Psoas muscle (tissue), 7 donors: ENCODE measurements at regions not wholly inside any gene's neighbourhood (a gene's known extent, or its start where the extent isn't known, plus 50 kb on each side); places are given as distances from the start of the nearest gene placed in this dataset.

Experiments
- ATAC-seq, 4 donors: fragments of 200-7000 bp; cut with Tn5 transposase; one replicate each; pipeline ENCODE4 v1.9.1; 2020; ENCODE audit warnings: moderate library complexity in 3 of 4, mild to moderate bottlenecking in 2 of 4
- DNase-seq, 2 donors: peaks; one replicate each; pipeline ENCODE4 v3.0.0-alpha.2; 2020
- H3K27ac ChIP-seq: fragments of 200-600 bp; one replicate; pipeline ENCODE4 v1.8.0; 2022
- H3K27me3 ChIP-seq, 3 donors: fragments of 200-600 bp in 1 of 3; one replicate each; pipeline versions ENCODE4 v1.6.1 to v1.8.0; 2013 to 2022; ENCODE audit warnings: low read length in 2 of 3, mild to moderate bottlenecking in 2 of 3, moderate library complexity in 1 of 3; ENCODE audit not compliant: insufficient read depth in 3 of 3
- H3K36me3 ChIP-seq, 2 donors: fragments of 200-600 bp in 1 of 2; one replicate each; pipeline versions ENCODE4 v1.6.1 to v1.8.0; 2013 to 2022; ENCODE audit warnings: low read depth in 1 of 2, mild to moderate bottlenecking in 1 of 2, moderate library complexity in 1 of 2; ENCODE audit not compliant: insufficient read depth in 1 of 2
- H3K4me1 ChIP-seq: fragments of 200-600 bp; one replicate; pipeline ENCODE4 v1.8.0; 2022
- H3K4me3 ChIP-seq: fragments of 200-600 bp; one replicate; pipeline ENCODE4 v1.8.0; 2022; ENCODE audit warnings: mild to moderate bottlenecking
- H3K9me3 ChIP-seq: fragments of 200-600 bp; one replicate; pipeline ENCODE4 v1.8.0; 2022
- WGBS, 3 donors: extraction: QIAGEN DNeasy Blood & Tissue Kit; methylation state at CpG; one replicate each; pipeline versions ENCODE4 v1.1.6 to v1.1.7; 2013; 5-methylcytosine and 5-hydroxymethylcytosine counted together
- intact Hi-C, 2 donors: fragments of 100-400 bp; cut with DNase I; formaldehyde crosslinking; loops; one replicate each; pipeline versions ENCODE4 v1.11.0 to v1.14.2; 2022
- TF ChIP-seq, protein P1 (sequence below): fragments of 200-600 bp; IDR thresholded peaks from one replicate; pipeline ENCODE4 v1.8.0; 2022; ENCODE audit warnings: antibody characterized with exemption
- donor health status: healthy with polysubstance abuse.
- donor health status: DM: no; HTN: no; CAD: no; lungs with moderate emphysema.
- donor health status: Bipolar disorder and iron deficiency.
- donor health status: healthy.
- donor health status: DM: yes; HTN: yes; CAD: no.
- donor health status: DM: no; HTN: no; CAD: no.
- donor health status: DM: yes; HTN: yes; CAD: no.

GRCh38 chr18:76557026-76557575 lies 62.1 kb upstream of the ZNF516 start:
- Histone ChIP-seq H3K4me3 (no peak overlapping the region), H3K27ac (no peak overlapping the region), H3K4me1 (no peaks in the 10 kb centered on the region), H3K36me3 (no peaks in the 10 kb centered on the region), H3K27me3 (no peaks in the 10 kb centered on the region), H3K9me3 (no peaks in the 10 kb centered on the region)
- no peak for ATAC-seq
- DNase-seq: no peak
- 68 to 89% (median 78%) methylated on average over 10 of the region's 10 CpGs for WGBS, 3 donors
- TF ChIP-seq, protein P1, sequence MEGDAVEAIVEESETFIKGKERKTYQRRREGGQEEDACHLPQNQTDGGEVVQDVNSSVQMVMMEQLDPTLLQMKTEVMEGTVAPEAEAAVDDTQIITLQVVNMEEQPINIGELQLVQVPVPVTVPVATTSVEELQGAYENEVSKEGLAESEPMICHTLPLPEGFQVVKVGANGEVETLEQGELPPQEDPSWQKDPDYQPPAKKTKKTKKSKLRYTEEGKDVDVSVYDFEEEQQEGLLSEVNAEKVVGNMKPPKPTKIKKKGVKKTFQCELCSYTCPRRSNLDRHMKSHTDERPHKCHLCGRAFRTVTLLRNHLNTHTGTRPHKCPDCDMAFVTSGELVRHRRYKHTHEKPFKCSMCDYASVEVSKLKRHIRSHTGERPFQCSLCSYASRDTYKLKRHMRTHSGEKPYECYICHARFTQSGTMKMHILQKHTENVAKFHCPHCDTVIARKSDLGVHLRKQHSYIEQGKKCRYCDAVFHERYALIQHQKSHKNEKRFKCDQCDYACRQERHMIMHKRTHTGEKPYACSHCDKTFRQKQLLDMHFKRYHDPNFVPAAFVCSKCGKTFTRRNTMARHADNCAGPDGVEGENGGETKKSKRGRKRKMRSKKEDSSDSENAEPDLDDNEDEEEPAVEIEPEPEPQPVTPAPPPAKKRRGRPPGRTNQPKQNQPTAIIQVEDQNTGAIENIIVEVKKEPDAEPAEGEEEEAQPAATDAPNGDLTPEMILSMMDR: no peak
- intact Hi-C loops: no loop called here

DNA sequence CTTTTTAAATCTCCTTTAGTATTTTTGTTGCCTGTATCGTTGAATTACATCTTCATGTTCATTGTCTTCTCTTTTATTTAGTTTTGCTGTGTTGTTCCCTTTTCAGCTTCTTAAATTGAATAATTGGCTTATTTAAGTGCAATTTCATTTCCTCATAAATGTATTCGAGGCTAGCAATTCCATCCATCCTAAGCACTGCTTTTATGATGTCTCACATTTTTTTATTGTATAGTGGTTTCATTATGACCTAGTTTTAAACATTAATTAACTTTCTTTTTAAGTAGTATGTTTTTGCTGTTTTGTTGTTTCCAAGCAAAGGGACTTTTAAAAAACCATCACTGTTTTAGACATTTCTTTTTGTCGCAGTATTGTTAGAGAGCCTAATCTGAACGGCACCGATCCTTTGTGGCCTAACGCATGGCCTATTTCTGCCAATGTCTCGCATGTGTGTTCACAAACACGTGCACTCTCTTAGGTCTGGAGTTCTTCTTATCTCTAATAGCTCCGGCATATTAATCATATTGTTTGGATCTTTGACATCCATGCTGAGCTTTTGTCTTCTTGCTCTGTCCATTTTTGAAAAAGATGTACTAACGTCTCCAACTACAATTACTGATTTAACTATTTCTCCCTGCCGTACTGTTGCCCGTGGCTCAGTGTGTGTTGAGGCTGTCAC lies 59.6 kb upstream of the ZNF516 start:
- WGBS, 3 donors: 84 to 87% (median 85%) methylated on average over 12 of the region's 12 CpGs
- H3K4me1 ChIP-seq: no peaks in the 10 kb centered on the region
- H3K4me3 ChIP-seq: no peak overlapping the region
- intact Hi-C loops: no loop called here
- no peaks in the 10 kb centered on the region for H3K27me3 ChIP-seq
- DNase-seq (no peak), ATAC-seq (no peak)
- no peak overlapping the region for H3K27ac ChIP-seq
- TF ChIP-seq, protein P1: no peak
- no peaks in the 10 kb centered on the region for H3K9me3 ChIP-seq
- no peaks in the 10 kb centered on the region for H3K36me3 ChIP-seq

DNA sequence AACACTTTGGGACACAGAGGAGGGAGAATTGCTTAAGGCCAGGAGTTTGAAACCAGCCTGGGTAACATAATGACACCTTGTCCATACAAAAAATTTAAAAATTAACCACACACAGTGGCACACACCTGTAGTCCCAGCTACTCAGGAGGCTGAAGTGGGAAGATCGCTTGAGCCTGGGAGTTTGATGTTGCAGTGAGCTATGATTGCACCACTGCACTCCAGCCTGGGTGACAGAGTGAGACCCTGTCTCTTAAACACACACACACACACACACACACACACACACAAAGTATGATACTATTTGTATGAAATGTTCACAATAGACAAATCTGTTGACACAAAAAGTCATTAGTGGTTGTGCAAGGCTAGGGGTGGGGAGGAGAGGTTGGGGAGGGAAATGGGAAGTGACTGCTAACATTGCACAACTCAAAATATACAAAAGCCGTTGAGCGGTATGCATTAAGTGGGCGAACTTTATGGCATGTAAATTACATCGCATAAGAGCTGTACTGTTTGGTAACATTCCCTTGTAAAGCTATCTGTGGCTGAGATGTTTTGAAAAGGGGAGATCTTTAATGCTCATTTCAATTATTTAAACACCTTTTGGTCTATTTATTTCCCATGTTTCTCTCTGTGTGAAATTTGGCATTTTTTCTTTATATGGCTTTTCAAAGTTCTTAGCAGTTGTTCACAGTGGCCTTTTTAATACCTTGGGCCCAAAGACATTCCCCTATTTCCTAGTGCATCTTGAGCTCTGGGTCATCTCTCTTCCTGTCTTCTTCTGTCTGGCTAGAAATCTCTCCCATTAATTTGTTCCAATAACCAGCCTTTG lies 58.9 kb upstream of the ZNF516 start:
- H3K9me3 ChIP-seq: no peaks in the 10 kb centered on the region
- DNase-seq (no peak), ATAC-seq (no peak)
- H3K4me1 ChIP-seq: no peaks in the 10 kb centered on the region
- no peak overlapping the region for H3K27ac ChIP-seq
- intact Hi-C loops: no loop called here
- 80 to 89% (median 84%) methylated on average over 5 of the region's 5 CpGs for WGBS, 3 donors
- H3K4me3 ChIP-seq: no peak overlapping the region
- no peaks in the 10 kb centered on the region for H3K27me3 ChIP-seq
- no peaks in the 10 kb centered on the region for H3K36me3 ChIP-seq
- TF ChIP-seq, protein P1: no peak

- Histone ChIP-seq H3K9me3 (no peaks in the 10 kb centered on the region), H3K27me3 (no peaks in the 10 kb centered on the region), H3K4me1 (no peaks in the 10 kb centered on the region), H3K4me3 (no peak overlapping the region), H3K27ac (no peak overlapping the region), H3K36me3 (no peaks in the 10 kb centered on the region)
- intact Hi-C loops: no loop called here
- 93% methylated on average over 12 of the region's 12 CpGs for WGBS, 3 donors
- ATAC-seq: no peak
- DNase-seq: no peak
- TF ChIP-seq, protein P1: no peak
These were observed 53.5 kb upstream of the ZNF516 start for GRCh38 chr18:76548541-76548940.
